ENCODE measurements at regions not wholly inside any gene's neighbourhood (a gene's known extent, or its start where the extent isn't known, plus 50 kb on each side); places are given as distances from the start of the nearest gene placed in this dataset.

DNA sequence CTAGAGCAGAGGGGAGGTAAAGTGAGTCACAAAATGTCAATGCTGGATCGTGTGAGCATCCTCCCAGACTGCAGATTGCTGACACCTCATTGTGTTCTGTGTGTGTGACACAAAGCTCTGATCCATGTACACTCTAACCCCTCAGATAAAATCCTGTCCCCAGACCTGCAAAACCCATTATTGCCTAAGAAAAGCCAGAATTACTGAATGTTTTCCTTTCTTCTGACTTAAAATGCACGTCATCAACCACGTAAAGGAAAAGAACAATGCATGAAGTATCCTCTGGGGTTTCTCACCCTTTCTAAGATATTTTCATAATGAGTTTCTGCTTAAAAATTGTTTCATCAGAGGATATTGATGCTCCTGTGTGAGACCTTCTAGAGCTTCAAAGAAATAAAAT lies 218.0 kb upstream of the PREP start:
- no peak overlapping the region for H3K4me3 ChIP-seq (replicated peaks in 1 of 3; ENCODE audit: insufficient read depth in 1 of 3, low read depth in 2 of 3, low read length in 3 of 3)
- H3K4me2 ChIP-seq (ENCODE audit: low read depth, low read length), result no peak overlapping the region
- FAIRE-seq, result no peak
- no peaks in the 10 kb centered on the region for H4K20me1 ChIP-seq (ENCODE audit: insufficient read depth, low read length)
- no TSS peak for BruUV-seq (replicated peaks)
- no peak overlapping the region for H3K9ac ChIP-seq (ENCODE audit: insufficient read depth, low read depth, low read length)
- no peak for TF ChIP-seq HOXA3 (CRISPR knock-in tag; IDR thresholded peaks at IDR 0.05)
- TF ChIP-seq CREB1 (IDR thresholded peaks at IDR 0.05), result peak; percentile 62
- TF ChIP-seq CREB1 (CRISPR knock-in tag; IDR thresholded peaks at IDR 0.05), result no peak
- TF ChIP-seq HIVEP1 (CRISPR knock-in tag; IDR thresholded peaks at IDR 0.05), result no peak
- no peak overlapping the region for H3K27ac ChIP-seq (ENCODE audit: extremely low read length, insufficient read depth, low read length)
- no peak overlapping the region for H2AFZ ChIP-seq (ENCODE audit: low read length)
- ChIA-PET CTCF (ENCODE audit: low intra/inter-chr PET ratio, low total read pairs) (no interaction called here), POLR2A (no interaction called here)
- H3K9me3 ChIP-seq (ENCODE audit: low read length), result no peaks in the 10 kb centered on the region
- H3K27me3 ChIP-seq (ENCODE audit: control insufficient read depth in 1 of 2, insufficient read depth in 2 of 2, low read length in 2 of 2), result 0 out of 5 replicates have a peak, but pooled peaks cover 0 to 3% of the 10 kb centered on the region in 2 experiments
- H3K79me2 ChIP-seq (ENCODE audit: insufficient read depth, low read length), result no peaks in the 10 kb centered on the region
- ATAC-seq, result no peak
- H3K36me3 ChIP-seq (replicated peaks in 1 of 2; ENCODE audit: control insufficient read depth in 1 of 2, insufficient read depth in 2 of 2, low read length in 2 of 2), result no peaks in the 10 kb centered on the region
- WGBS (ENCODE audit: low lambda C conversion rate), result 0% methylated on average over 3 of the region's 3 CpGs
- no peaks in the 10 kb centered on the region for H3K4me1 ChIP-seq (ENCODE audit: insufficient read depth, low read length)
- intact Hi-C loops (cut with micrococcal nuclease; ENCODE audit: unreplicated experiment) (no loop called here), in situ Hi-C loops (cut with HindIII; ENCODE audit: extremely low pct_ligation_motif_present, low pct_unique_long_range_greater_than_20kb) (no loop called here)
- no peak for DNase-seq (ENCODE audit: low spot score)

DNA sequence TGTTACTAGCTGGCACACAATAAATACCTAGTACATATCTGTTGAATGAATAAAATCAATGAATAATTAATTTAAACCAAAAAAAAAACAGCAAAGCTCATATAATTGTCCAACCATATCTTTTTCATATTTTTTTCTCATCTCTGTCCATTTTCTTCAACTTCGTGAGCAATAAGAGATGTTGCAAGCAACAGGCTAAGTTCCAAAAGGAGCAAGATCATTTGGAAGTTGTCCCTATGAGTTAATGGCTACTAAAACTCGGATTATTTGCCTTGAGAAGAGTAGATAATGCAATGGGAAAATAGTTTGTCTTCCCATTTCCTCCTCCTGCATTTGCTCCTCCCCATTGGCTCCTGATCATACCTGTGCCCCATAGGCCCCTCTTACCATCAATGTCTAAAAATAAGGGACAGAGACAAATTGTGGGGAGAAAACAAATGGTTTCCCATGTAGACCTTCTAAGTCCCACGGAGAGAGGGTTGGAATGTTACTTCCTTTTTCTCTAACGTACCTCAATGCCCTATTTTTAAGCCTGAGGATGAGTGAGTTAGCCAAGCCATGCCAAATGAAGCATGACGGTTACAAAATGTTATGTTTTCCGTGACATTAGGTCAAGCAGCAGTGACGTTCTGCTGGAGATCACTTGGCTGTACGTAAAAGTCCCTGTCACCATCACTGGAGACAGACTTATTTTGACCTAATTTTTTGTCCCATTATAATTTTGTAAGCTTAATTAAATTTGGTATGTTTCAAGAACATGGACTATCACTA lies 217.3 kb upstream of the PREP start:
- H4K20me1 ChIP-seq (ENCODE audit: insufficient read depth, low read length), result no peaks in the 10 kb centered on the region
- no peak overlapping the region for H3K9ac ChIP-seq (ENCODE audit: insufficient read depth, low read depth, low read length)
- no peak overlapping the region for H2AFZ ChIP-seq (ENCODE audit: low read length)
- no peaks in the 10 kb centered on the region for H3K4me1 ChIP-seq (ENCODE audit: insufficient read depth, low read length)
- intact Hi-C loops (cut with micrococcal nuclease; ENCODE audit: unreplicated experiment), result no loop called here
- no peaks in the 10 kb centered on the region for H3K9me3 ChIP-seq (ENCODE audit: low read length)
- H3K27me3 ChIP-seq (ENCODE audit: control insufficient read depth in 1 of 2, insufficient read depth in 2 of 2, low read length in 2 of 2), result 0 out of 5 replicates have a peak, but pooled peaks cover 0 to 3% of the 10 kb centered on the region in 2 experiments
- no peak overlapping the region for H3K27ac ChIP-seq (ENCODE audit: extremely low read length, insufficient read depth, low read length)
- no peak overlapping the region for H3K4me2 ChIP-seq (ENCODE audit: low read depth, low read length)
- H3K4me3 ChIP-seq (replicated peaks in 1 of 3; ENCODE audit: insufficient read depth in 1 of 3, low read depth in 2 of 3, low read length in 3 of 3), result no peak overlapping the region
- in situ Hi-C loops (cut with HindIII; ENCODE audit: extremely low pct_ligation_motif_present, low pct_unique_long_range_greater_than_20kb), result no loop called here
- H3K36me3 ChIP-seq (replicated peaks in 1 of 2; ENCODE audit: control insufficient read depth in 1 of 2, insufficient read depth in 2 of 2, low read length in 2 of 2), result no peaks in the 10 kb centered on the region
- no peaks in the 10 kb centered on the region for H3K79me2 ChIP-seq (ENCODE audit: insufficient read depth, low read length)
- CTCF ChIA-PET (ENCODE audit: low intra/inter-chr PET ratio, low total read pairs), result no interaction called here
- no peak for FAIRE-seq
- POLR2A ChIA-PET, result no interaction called here
- DNase-seq (ENCODE audit: low spot score), result no peak
- no TSS peak for BruUV-seq (replicated peaks)
- no peak for ATAC-seq
- WGBS (ENCODE audit: low lambda C conversion rate), result 25% methylated on average over 8 of the region's 8 CpGs
- TF ChIP-seq ZNF768 (CRISPR knock-in tag; IDR thresholded peaks at IDR 0.05), result no peak
- TF ChIP-seq ZNF331 (CRISPR knock-in tag; IDR thresholded peaks at IDR 0.05), result no peak
- TF ChIP-seq, protein P1, sequence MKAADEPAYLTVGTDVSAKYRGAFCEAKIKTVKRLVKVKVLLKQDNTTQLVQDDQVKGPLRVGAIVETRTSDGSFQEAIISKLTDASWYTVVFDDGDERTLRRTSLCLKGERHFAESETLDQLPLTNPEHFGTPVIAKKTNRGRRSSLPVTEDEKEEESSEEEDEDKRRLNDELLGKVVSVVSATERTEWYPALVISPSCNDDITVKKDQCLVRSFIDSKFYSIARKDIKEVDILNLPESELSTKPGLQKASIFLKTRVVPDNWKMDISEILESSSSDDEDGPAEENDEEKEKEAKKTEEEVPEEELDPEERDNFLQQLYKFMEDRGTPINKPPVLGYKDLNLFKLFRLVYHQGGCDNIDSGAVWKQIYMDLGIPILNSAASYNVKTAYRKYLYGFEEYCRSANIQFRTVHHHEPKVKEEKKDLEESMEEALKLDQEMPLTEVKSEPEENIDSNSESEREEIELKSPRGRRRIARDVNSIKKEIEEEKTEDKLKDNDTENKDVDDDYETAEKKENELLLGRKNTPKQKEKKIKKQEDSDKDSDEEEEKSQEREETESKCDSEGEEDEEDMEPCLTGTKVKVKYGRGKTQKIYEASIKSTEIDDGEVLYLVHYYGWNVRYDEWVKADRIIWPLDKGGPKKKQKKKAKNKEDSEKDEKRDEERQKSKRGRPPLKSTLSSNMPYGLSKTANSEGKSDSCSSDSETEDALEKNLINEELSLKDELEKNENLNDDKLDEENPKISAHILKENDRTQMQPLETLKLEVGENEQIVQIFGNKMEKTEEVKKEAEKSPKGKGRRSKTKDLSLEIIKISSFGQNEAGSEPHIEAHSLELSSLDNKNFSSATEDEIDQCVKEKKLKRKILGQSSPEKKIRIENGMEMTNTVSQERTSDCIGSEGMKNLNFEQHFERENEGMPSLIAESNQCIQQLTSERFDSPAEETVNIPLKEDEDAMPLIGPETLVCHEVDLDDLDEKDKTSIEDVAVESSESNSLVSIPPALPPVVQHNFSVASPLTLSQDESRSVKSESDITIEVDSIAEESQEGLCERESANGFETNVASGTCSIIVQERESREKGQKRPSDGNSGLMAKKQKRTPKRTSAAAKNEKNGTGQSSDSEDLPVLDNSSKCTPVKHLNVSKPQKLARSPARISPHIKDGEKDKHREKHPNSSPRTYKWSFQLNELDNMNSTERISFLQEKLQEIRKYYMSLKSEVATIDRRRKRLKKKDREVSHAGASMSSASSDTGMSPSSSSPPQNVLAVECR (CRISPR knock-in tag; IDR thresholded peaks at IDR 0.05; ENCODE audit: borderline replicate concordance), result no peak
- no peak for TF ChIP-seq HMG20A (CRISPR knock-in tag; IDR thresholded peaks at IDR 0.05; ENCODE audit: borderline replicate concordance)
- TF ChIP-seq, protein P2, sequence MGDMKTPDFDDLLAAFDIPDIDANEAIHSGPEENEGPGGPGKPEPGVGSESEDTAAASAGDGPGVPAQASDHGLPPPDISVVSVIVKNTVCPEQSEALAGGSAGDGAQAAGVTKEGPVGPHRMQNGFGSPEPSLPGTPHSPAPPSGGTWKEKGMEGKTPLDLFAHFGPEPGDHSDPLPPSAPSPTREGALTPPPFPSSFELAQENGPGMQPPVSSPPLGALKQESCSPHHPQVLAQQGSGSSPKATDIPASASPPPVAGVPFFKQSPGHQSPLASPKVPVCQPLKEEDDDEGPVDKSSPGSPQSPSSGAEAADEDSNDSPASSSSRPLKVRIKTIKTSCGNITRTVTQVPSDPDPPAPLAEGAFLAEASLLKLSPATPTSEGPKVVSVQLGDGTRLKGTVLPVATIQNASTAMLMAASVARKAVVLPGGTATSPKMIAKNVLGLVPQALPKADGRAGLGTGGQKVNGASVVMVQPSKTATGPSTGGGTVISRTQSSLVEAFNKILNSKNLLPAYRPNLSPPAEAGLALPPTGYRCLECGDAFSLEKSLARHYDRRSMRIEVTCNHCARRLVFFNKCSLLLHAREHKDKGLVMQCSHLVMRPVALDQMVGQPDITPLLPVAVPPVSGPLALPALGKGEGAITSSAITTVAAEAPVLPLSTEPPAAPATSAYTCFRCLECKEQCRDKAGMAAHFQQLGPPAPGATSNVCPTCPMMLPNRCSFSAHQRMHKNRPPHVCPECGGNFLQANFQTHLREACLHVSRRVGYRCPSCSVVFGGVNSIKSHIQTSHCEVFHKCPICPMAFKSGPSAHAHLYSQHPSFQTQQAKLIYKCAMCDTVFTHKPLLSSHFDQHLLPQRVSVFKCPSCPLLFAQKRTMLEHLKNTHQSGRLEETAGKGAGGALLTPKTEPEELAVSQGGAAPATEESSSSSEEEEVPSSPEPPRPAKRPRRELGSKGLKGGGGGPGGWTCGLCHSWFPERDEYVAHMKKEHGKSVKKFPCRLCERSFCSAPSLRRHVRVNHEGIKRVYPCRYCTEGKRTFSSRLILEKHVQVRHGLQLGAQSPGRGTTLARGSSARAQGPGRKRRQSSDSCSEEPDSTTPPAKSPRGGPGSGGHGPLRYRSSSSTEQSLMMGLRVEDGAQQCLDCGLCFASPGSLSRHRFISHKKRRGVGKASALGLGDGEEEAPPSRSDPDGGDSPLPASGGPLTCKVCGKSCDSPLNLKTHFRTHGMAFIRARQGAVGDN (CRISPR knock-in tag; IDR thresholded peaks at IDR 0.05), result no peak
- no peak for TF ChIP-seq ZNF577 (CRISPR knock-in tag; IDR thresholded peaks at IDR 0.05; ENCODE audit: borderline replicate concordance, low read depth)
- no peak for TF ChIP-seq SCMH1 (CRISPR knock-in tag; IDR thresholded peaks at IDR 0.05; ENCODE audit: borderline replicate concordance)
